ENCODE measurements at regions not wholly inside any gene's neighbourhood (a gene's known extent, or its start where the extent isn't known, plus 50 kb on each side); places are given as distances from the start of the nearest gene placed in this dataset.

DNA sequence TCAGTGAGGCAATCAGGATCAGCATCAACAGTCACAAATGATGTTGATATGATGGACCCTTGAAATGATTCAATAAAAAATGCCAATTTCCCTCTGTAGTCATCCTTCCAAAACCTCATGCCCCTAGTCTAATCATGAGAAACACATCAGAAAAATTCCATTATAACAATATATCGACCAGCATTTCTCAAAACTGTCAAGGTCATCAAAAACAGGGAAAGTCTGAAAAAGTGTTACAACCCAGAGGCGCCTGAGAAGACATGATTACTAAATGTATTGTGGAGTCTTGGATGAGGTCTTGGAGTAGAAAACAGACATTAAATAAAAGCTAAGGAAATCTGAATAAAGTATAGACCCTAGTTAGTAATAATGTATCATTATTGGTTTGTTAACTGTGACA, 133.8 kb downstream of the SLC35B3 start:
- TF ChIP-seq POLR2AphosphoS5 (IDR thresholded peaks at IDR 0.05; ENCODE audit: low read depth, low read length) (no peak), TAF1 (IDR thresholded peaks at IDR 0.05; ENCODE audit: borderline replicate concordance, low read depth, low read length) (no peak)
